Lung (tissue), 11 donors: ENCODE measurements at regions not wholly inside any gene's neighbourhood (a gene's known extent, or its start where the extent isn't known, plus 50 kb on each side); places are given as distances from the start of the nearest gene placed in this dataset.

Experiments
- ATAC-seq: fragments of 200-7000 bp; cut with Tn5 transposase; one replicate; pipeline ENCODE4 v1.9.1; 2020; ENCODE audit warnings: moderate number of reproducible peaks; ENCODE audit not compliant: insufficient read depth, low FRiP score
- DNase-seq, 3 donors: peaks; one replicate each; pipeline ENCODE4 v3.0.0-alpha.2; 2013 to 2017
- H3K27ac ChIP-seq, 2 donors: one replicate each; pipeline ENCODE4 v1.5.1; 2013; ENCODE audit warnings: mild to moderate bottlenecking in 2 of 2, moderate library complexity in 2 of 2, control low read depth in 1 of 2, inconsistent platforms in 1 of 2, low read depth in 1 of 2, low read length in 1 of 2
- H3K27me3 ChIP-seq, 3 donors: one replicate each; pipeline ENCODE4 v1.5.1; 2013; ENCODE audit warnings: low read length in 2 of 3; ENCODE audit not compliant: control insufficient read depth in 3 of 3, insufficient read depth in 3 of 3
- H3K36me3 ChIP-seq, 4 donors: one replicate each; pipeline ENCODE4 v1.5.1; 2013; ENCODE audit warnings: low read length in 4 of 4, mild to moderate bottlenecking in 1 of 4, moderate library complexity in 1 of 4; ENCODE audit not compliant: control insufficient read depth in 4 of 4, insufficient read depth in 4 of 4
- H3K4me1 ChIP-seq, 5 donors: one replicate each; pipeline ENCODE4 v1.5.1; 2013; ENCODE audit warnings: low read length in 5 of 5, mild to moderate bottlenecking in 2 of 5, moderate library complexity in 1 of 5; ENCODE audit not compliant: control insufficient read depth in 5 of 5, insufficient read depth in 5 of 5
- H3K4me3 ChIP-seq: one replicate; pipeline ENCODE4 v1.5.1; 2013; ENCODE audit warnings: mild to moderate bottlenecking, control low read depth, moderate library complexity
- H3K9ac ChIP-seq, 2 donors: one replicate each; pipeline ENCODE4 v1.5.1; 2013; ENCODE audit warnings: low read length in 2 of 2, control low read depth in 1 of 2; ENCODE audit not compliant: insufficient read depth in 1 of 2
- H3K9me3 ChIP-seq, 4 donors: one replicate each; pipeline ENCODE4 v1.5.1; 2013; ENCODE audit warnings: low read length in 3 of 4, mild to moderate bottlenecking in 1 of 4, moderate library complexity in 1 of 4; ENCODE audit not compliant: control insufficient read depth in 4 of 4, insufficient read depth in 3 of 4
- WGBS, 2 donors: extraction: QIAGEN DNeasy Blood & Tissue Kit; methylation state at CpG; one replicate each; pipeline ENCODE4 v1.1.7; 2013; 5-methylcytosine and 5-hydroxymethylcytosine counted together
- TF ChIP-seq, protein P1 (sequence below): IDR thresholded peaks from 2 replicates; pipeline ENCODE4 v1.5.1; 2012; ENCODE audit warnings: mild to moderate bottlenecking; ENCODE audit errors: control extremely low read depth, extremely low read depth
- donor health status: control.
- donor health status: control.
- donor health status: Bipolar disorder and iron deficiency.
- donor health status: healthy.
- donor health status: DM: yes; HTN: yes; CAD: no.

DNA sequence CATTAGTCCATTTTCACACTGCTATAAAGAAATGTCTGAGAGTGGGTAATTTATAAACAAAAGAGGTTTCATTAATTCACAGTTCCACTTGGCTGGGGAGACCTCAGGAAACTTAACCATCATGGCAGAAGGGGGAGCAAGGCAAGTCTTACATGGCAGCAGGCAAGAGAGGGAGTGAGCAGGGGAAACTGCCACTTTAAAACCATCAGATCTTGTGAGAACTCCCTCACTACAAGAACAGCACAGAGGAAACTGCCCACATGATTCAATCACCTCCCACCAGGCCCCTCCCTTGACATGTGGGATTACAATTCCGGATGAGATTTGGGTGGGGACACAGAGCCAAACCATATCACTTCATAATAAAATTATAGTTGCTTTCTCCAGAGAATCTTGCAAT is 365.5 kb upstream of the ID2 start:
- H3K9me3 ChIP-seq: no peaks in the 10 kb centered on the region
- ATAC-seq (no peak), DNase-seq (no peak)
- peaks cover 0 to 14% (median 0%) of the 10 kb centered on the region in 5 donors for H3K4me1 ChIP-seq
- no peak overlapping the region for H3K9ac ChIP-seq
- H3K4me3 ChIP-seq: no peak overlapping the region
- TF ChIP-seq, protein P1, sequence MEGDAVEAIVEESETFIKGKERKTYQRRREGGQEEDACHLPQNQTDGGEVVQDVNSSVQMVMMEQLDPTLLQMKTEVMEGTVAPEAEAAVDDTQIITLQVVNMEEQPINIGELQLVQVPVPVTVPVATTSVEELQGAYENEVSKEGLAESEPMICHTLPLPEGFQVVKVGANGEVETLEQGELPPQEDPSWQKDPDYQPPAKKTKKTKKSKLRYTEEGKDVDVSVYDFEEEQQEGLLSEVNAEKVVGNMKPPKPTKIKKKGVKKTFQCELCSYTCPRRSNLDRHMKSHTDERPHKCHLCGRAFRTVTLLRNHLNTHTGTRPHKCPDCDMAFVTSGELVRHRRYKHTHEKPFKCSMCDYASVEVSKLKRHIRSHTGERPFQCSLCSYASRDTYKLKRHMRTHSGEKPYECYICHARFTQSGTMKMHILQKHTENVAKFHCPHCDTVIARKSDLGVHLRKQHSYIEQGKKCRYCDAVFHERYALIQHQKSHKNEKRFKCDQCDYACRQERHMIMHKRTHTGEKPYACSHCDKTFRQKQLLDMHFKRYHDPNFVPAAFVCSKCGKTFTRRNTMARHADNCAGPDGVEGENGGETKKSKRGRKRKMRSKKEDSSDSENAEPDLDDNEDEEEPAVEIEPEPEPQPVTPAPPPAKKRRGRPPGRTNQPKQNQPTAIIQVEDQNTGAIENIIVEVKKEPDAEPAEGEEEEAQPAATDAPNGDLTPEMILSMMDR: no peak
- H3K27me3 ChIP-seq: no peaks in the 10 kb centered on the region
- no peaks in the 10 kb centered on the region for H3K36me3 ChIP-seq
- H3K27ac ChIP-seq: no peak overlapping the region
- WGBS, 2 donors: 58 to 91% methylated on average over 1 of the region's 1 CpG

DNA sequence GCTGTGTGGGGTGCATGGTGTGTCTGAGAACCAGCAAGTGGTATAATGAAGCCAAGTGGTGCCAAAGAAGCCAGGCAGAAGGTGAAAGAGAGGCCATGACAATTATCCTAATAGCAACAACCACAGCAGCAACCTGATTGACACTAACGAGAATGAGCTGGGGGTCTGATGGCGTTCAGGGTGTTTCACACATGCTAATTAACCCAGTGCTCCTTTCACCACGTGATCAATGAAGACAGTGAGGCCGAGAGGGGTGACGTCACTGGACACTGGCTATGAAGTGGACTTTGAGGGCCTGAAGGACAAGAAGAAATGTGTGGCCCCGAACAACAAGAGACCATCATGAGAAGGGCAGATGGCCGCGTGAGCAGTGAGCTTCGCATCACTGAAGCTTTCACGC is 364.4 kb upstream of the ID2 start:
- H3K9ac ChIP-seq: no peak overlapping the region
- 88 to 92% methylated on average over 10 of the region's 10 CpGs for WGBS, 2 donors
- ATAC-seq: no peak
- TF ChIP-seq, protein P1: no peak
- peaks cover 0 to 14% (median 0%) of the 10 kb centered on the region in 5 donors for H3K4me1 ChIP-seq
- no peaks in the 10 kb centered on the region for H3K27me3 ChIP-seq
- H3K27ac ChIP-seq: no peak overlapping the region
- DNase-seq: no peak
- H3K9me3 ChIP-seq: no peaks in the 10 kb centered on the region
- H3K4me3 ChIP-seq: no peak overlapping the region
- H3K36me3 ChIP-seq: no peaks in the 10 kb centered on the region

DNA sequence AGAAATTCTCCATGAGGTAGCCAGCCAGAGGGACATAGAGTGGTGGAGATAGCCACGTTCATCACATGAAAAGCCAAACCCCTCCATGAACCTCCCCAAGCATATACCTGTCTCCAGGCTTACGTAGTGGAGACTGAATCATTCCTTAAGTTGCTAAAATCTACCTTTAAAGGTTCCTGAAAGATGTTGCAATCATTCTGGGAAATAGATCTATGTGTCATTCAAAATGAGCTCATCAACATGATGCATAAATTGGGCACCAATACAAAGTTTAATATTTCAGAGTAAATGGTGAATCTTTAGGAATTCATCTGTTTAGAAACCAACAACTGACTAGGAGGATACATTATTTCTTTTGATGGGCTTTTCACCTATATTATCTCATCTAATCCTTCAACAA is 362.6 kb upstream of the ID2 start:
- H3K9me3 ChIP-seq: no peaks in the 10 kb centered on the region
- no peak overlapping the region for H3K4me3 ChIP-seq
- DNase-seq: no peak
- H3K9ac ChIP-seq: no peak overlapping the region
- TF ChIP-seq, protein P1: no peak
- H3K27ac ChIP-seq: no peak overlapping the region
- ATAC-seq: no peak
- no peaks in the 10 kb centered on the region for H3K36me3 ChIP-seq
- H3K4me1 ChIP-seq: peaks cover 0 to 15% (median under 1%) of the 10 kb centered on the region in 5 donors
- no peaks in the 10 kb centered on the region for H3K27me3 ChIP-seq
- 58 to 64% methylated on average over 2 of the region's 2 CpGs for WGBS, 2 donors
